Epithelial cell of esophagus (primary cell): ENCODE measurements at regions not wholly inside any gene's neighbourhood (a gene's known extent, or its start where the extent isn't known, plus 50 kb on each side); places are given as distances from the start of the nearest gene placed in this dataset.

Experiments used
- DNase-seq: peaks from one replicate; pipeline ENCODE4 v3.0.0; 2010; ENCODE audit warnings: low read depth
- H3K4me3 ChIP-seq: 2 replicates; pipeline ENCODE4 v1.5.1; 2011; ENCODE audit warnings: mild to moderate bottlenecking, low read length, control low read depth
- CTCF ChIP-seq: IDR thresholded peaks from 2 replicates; pipeline ENCODE4 v1.5.1; 2011; ENCODE audit warnings: low read depth, mild to moderate bottlenecking, low read length, control low read depth, inconsistent platforms; ENCODE audit not compliant: insufficient read depth; ENCODE audit errors: missing control alignments

- no peak overlapping the region for H3K4me3 ChIP-seq
- DNase-seq: peak; percentile 6
- no peak for TF ChIP-seq CTCF
Observed at GRCh38 chr15:97168704-97169475, 791.6 kb upstream of the ARRDC4 start.

- no peak for TF ChIP-seq CTCF
- DNase-seq: no peak
- no peak overlapping the region for H3K4me3 ChIP-seq
Observed at GRCh38 chr15:97171556-97171955, 788.9 kb upstream of the ARRDC4 start.

GRCh38 chr15:97174886-97175540, 785.5 kb upstream of the ARRDC4 start:
- H3K4me3 ChIP-seq: no peak overlapping the region
- no peak for TF ChIP-seq CTCF
- peak; percentile 1 for DNase-seq

GRCh38 chr15:97177151-97177577, 783.3 kb upstream of the ARRDC4 start:
- TF ChIP-seq CTCF: no peak
- DNase-seq: no peak
- H3K4me3 ChIP-seq: no peak overlapping the region

- no peak overlapping the region for H3K4me3 ChIP-seq
- TF ChIP-seq CTCF: no peak
- DNase-seq: no peak
Observed at GRCh38 chr15:97182581-97182980, 777.9 kb upstream of the ARRDC4 start.

- DNase-seq: no peak
- no peak overlapping the region for H3K4me3 ChIP-seq
- no peak for TF ChIP-seq CTCF
Observed at GRCh38 chr15:97189162-97189780, 771.2 kb upstream of the ARRDC4 start.
